ENCODE measurements at regions not wholly inside any gene's neighbourhood (a gene's known extent, or its start where the extent isn't known, plus 50 kb on each side); places are given as distances from the start of the nearest gene placed in this dataset.

DNA sequence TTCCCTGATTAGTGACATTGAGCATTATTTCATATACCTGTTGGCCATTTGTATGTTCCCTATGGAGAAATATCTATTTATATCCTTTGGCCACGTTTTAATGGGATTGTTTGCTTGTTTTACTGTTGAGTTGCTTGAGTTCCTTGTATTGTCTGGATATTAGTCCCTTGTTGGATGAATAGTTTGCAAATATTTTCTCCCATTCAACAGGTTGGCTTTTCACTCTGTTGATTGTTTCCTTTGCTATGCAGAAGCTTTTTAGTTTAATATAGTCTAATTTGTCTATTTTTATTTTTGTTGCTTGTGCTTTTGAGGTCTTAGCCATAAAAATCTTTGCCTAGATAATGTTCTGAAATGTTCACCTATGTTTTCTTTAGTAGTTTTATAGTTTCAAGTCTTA is 60.2 kb upstream of the HUWE1 start:
- TF ChIP-seq, protein P1, sequence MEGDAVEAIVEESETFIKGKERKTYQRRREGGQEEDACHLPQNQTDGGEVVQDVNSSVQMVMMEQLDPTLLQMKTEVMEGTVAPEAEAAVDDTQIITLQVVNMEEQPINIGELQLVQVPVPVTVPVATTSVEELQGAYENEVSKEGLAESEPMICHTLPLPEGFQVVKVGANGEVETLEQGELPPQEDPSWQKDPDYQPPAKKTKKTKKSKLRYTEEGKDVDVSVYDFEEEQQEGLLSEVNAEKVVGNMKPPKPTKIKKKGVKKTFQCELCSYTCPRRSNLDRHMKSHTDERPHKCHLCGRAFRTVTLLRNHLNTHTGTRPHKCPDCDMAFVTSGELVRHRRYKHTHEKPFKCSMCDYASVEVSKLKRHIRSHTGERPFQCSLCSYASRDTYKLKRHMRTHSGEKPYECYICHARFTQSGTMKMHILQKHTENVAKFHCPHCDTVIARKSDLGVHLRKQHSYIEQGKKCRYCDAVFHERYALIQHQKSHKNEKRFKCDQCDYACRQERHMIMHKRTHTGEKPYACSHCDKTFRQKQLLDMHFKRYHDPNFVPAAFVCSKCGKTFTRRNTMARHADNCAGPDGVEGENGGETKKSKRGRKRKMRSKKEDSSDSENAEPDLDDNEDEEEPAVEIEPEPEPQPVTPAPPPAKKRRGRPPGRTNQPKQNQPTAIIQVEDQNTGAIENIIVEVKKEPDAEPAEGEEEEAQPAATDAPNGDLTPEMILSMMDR (IDR thresholded peaks at IDR 0.05; ENCODE audit: low read depth, low read length): no peak
- H3K4me3 ChIP-seq (ENCODE audit: low read depth, low read length): no peak overlapping the region

- TF ChIP-seq, protein P1 (IDR thresholded peaks at IDR 0.05; ENCODE audit: low read depth, low read length): no peak
- no peak overlapping the region for H3K4me3 ChIP-seq (ENCODE audit: low read depth, low read length)
These were observed 56.7 kb upstream of the HUWE1 start for GRCh38 chrX:53743244-53743643.

DNA sequence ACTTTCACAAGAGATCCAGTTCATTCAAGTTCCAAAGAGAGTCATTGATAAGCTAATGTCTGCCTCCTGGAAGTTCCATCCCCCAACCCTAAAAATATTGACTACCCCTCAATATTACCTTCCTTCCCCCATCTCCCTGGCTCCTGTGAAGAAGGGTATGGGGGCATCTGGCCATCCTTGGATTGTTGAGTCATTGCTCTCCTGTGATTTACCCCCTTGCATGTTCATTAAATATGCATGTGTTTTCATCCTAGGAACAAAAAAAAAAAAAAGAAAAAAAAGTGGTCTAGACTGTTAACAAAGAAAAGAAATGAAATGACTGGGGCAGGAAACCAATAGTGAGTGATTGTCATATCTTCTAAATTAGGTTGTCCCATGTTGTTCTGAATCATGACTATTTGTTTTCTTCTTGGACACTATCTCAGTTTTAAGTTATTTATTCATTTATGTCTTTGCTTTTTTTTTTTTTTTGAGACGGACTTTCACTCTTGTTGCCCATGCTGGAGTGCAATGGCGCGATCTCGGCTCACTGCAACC is 51.9 kb upstream of the HUWE1 start:
- no peak overlapping the region for H3K4me3 ChIP-seq (ENCODE audit: low read depth, low read length)
- TF ChIP-seq, protein P1 (IDR thresholded peaks at IDR 0.05; ENCODE audit: low read depth, low read length): no peak

All from WI38 (cell line).